ENCODE measurements at regions not wholly inside any gene's neighbourhood (a gene's known extent, or its start where the extent isn't known, plus 50 kb on each side); places are given as distances from the start of the nearest gene placed in this dataset.
"Not testable (repeated sequence)": the region's sequence is repeated elsewhere in the genome, so short reads cannot be mapped to it uniquely, and the experiment has no call there.

- Mint-ChIP-seq H3K36me3 (peaks cover 3% of the 10 kb centered on the region), H3K9me3 (no peaks in the 10 kb centered on the region), H3K4me1 (peaks cover 0 to 2% (median 0%) of the 10 kb centered on the region in 3 donors), H3K27me3 (no peaks in the 10 kb centered on the region), H3K27ac (no peak overlapping the region), H3K4me3 (no peak overlapping the region)
Measured at GRCh38 chr9:39588500-39589137, 233.2 kb downstream of the SPATA31A1 start.

- H3K4me1 Mint-ChIP-seq, H3K27me3 Mint-ChIP-seq, H3K4me3 Mint-ChIP-seq, H3K27ac Mint-ChIP-seq, H3K36me3 Mint-ChIP-seq, H3K9me3 Mint-ChIP-seq: not testable (repeated sequence)
Measured at GRCh38 chr9:39604089-39604488, 248.6 kb downstream of the SPATA31A1 start.

GRCh38 chr9:39611449-39612231 is 256.2 kb downstream of the SPATA31A1 start:
- H3K27ac Mint-ChIP-seq, H3K4me1 Mint-ChIP-seq, H3K27me3 Mint-ChIP-seq, H3K36me3 Mint-ChIP-seq, H3K9me3 Mint-ChIP-seq, H3K4me3 Mint-ChIP-seq: not testable (repeated sequence)

- H3K36me3 Mint-ChIP-seq, H3K4me1 Mint-ChIP-seq, H3K9me3 Mint-ChIP-seq, H3K27ac Mint-ChIP-seq, H3K4me3 Mint-ChIP-seq, H3K27me3 Mint-ChIP-seq: not testable (repeated sequence)
Measured at GRCh38 chr9:39616480-39616879, 261.0 kb downstream of the SPATA31A1 start.

GRCh38 chr9:39624048-39624447 is 268.6 kb downstream of the SPATA31A1 start:
- H3K9me3 Mint-ChIP-seq, H3K4me3 Mint-ChIP-seq, H3K27me3 Mint-ChIP-seq, H3K36me3 Mint-ChIP-seq, H3K4me1 Mint-ChIP-seq, H3K27ac Mint-ChIP-seq: not testable (repeated sequence)

GRCh38 chr9:39632071-39632470 is 276.6 kb downstream of the SPATA31A1 start:
- H3K36me3 Mint-ChIP-seq, H3K27me3 Mint-ChIP-seq, H3K27ac Mint-ChIP-seq, H3K4me3 Mint-ChIP-seq, H3K4me1 Mint-ChIP-seq, H3K9me3 Mint-ChIP-seq: not testable (repeated sequence)

GRCh38 chr9:39649029-39649428 is 293.6 kb downstream of the SPATA31A1 start:
- not testable (repeated sequence) for H3K9me3 Mint-ChIP-seq, H3K36me3 Mint-ChIP-seq, H3K27me3 Mint-ChIP-seq

GRCh38 chr9:39656960-39657603 is 301.6 kb downstream of the SPATA31A1 start:
- H3K4me3 Mint-ChIP-seq, result not testable (repeated sequence)

More at GRCh38 chr9:39649029-39649428, 293.6 kb downstream of the SPATA31A1 start:
- not testable (repeated sequence) for H3K27ac Mint-ChIP-seq, H3K4me3 Mint-ChIP-seq, H3K4me1 Mint-ChIP-seq

GRCh38 chr9:39663020-39663419 is 307.6 kb downstream of the SPATA31A1 start:
- H3K4me1 Mint-ChIP-seq, H3K27ac Mint-ChIP-seq, H3K27me3 Mint-ChIP-seq, H3K4me3 Mint-ChIP-seq, H3K9me3 Mint-ChIP-seq, H3K36me3 Mint-ChIP-seq: not testable (repeated sequence)

More at GRCh38 chr9:39656960-39657603, 301.6 kb downstream of the SPATA31A1 start:
- not testable (repeated sequence) for H3K36me3 Mint-ChIP-seq, H3K27ac Mint-ChIP-seq, H3K9me3 Mint-ChIP-seq, H3K4me1 Mint-ChIP-seq, H3K27me3 Mint-ChIP-seq

- not testable (repeated sequence) for H3K27me3 Mint-ChIP-seq, H3K9me3 Mint-ChIP-seq, H3K36me3 Mint-ChIP-seq, H3K4me3 Mint-ChIP-seq, H3K4me1 Mint-ChIP-seq, H3K27ac Mint-ChIP-seq
Measured at GRCh38 chr9:39663713-39664112, 308.2 kb downstream of the SPATA31A1 start.

- H3K27me3 Mint-ChIP-seq, H3K4me3 Mint-ChIP-seq, H3K4me1 Mint-ChIP-seq, H3K27ac Mint-ChIP-seq, H3K36me3 Mint-ChIP-seq, H3K9me3 Mint-ChIP-seq: not testable (repeated sequence)
Measured at GRCh38 chr9:39665020-39665419, 309.6 kb downstream of the SPATA31A1 start.

GRCh38 chr9:39674437-39675210 is 319.2 kb downstream of the SPATA31A1 start:
- not testable (repeated sequence) for H3K36me3 Mint-ChIP-seq, H3K9me3 Mint-ChIP-seq, H3K27me3 Mint-ChIP-seq, H3K27ac Mint-ChIP-seq, H3K4me1 Mint-ChIP-seq, H3K4me3 Mint-ChIP-seq

- not testable (repeated sequence) for H3K4me3 Mint-ChIP-seq, H3K27ac Mint-ChIP-seq, H3K27me3 Mint-ChIP-seq, H3K9me3 Mint-ChIP-seq, H3K36me3 Mint-ChIP-seq, H3K4me1 Mint-ChIP-seq
Measured at GRCh38 chr9:39675211-39675553, 319.7 kb downstream of the SPATA31A1 start.

- not testable (repeated sequence) for H3K4me1 Mint-ChIP-seq, H3K27me3 Mint-ChIP-seq, H3K4me3 Mint-ChIP-seq, H3K36me3 Mint-ChIP-seq, H3K9me3 Mint-ChIP-seq, H3K27ac Mint-ChIP-seq
Measured at GRCh38 chr9:39678534-39679263, 323.2 kb downstream of the SPATA31A1 start.
